Gastroesophageal sphincter (tissue), 3 donors: ENCODE measurements at regions not wholly inside any gene's neighbourhood (a gene's known extent, or its start where the extent isn't known, plus 50 kb on each side); places are given as distances from the start of the nearest gene placed in this dataset.

ENCODE experiments used
- POLR2AphosphoS5 ChIP-seq: sonication (generic); formaldehyde crosslinking; IDR thresholded peaks from one replicate; pipeline ENCODE4 v1.6.1; 2017; ENCODE audit warnings: antibody characterized with exemption
- TF ChIP-seq, protein P1 (sequence below), 4 experiments: fragments of 200-600 bp in 2 of 4; fragments of 450-650 bp in 2 of 4; sonication (generic) in 1 of 4; IDR thresholded peaks; one replicate each; pipeline ENCODE4 v1.5.1; 2017 to 2019; ENCODE audit warnings: antibody characterized with exemption in 4 of 4, mild to moderate bottlenecking in 2 of 4, moderate library complexity in 2 of 4

- TF ChIP-seq, protein P1, sequence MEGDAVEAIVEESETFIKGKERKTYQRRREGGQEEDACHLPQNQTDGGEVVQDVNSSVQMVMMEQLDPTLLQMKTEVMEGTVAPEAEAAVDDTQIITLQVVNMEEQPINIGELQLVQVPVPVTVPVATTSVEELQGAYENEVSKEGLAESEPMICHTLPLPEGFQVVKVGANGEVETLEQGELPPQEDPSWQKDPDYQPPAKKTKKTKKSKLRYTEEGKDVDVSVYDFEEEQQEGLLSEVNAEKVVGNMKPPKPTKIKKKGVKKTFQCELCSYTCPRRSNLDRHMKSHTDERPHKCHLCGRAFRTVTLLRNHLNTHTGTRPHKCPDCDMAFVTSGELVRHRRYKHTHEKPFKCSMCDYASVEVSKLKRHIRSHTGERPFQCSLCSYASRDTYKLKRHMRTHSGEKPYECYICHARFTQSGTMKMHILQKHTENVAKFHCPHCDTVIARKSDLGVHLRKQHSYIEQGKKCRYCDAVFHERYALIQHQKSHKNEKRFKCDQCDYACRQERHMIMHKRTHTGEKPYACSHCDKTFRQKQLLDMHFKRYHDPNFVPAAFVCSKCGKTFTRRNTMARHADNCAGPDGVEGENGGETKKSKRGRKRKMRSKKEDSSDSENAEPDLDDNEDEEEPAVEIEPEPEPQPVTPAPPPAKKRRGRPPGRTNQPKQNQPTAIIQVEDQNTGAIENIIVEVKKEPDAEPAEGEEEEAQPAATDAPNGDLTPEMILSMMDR (IDR thresholded peaks at IDR 0.05), result no peak
- no peak for TF ChIP-seq POLR2AphosphoS5
Observed at GRCh38 chr4:164529058-164529457, 224.9 kb upstream of the SMIM31 start.
